Kidney (tissue), 13 donors: ENCODE measurements at regions not wholly inside any gene's neighbourhood (a gene's known extent, or its start where the extent isn't known, plus 50 kb on each side); places are given as distances from the start of the nearest gene placed in this dataset.

Source experiments
- DNase-seq, 5 donors: peaks; one replicate each; pipeline ENCODE4 v3.0.0-alpha.2; 2013 to 2020
- FAIRE-seq: peaks from 2 replicates; lab custom pipeline; 2012; peaks lifted over from hg19 to GRCh38; lab: Jason Lieb, UNC
- H3K27ac ChIP-seq, 2 donors: one replicate each; pipeline ENCODE4 v1.7.0; 2013; ENCODE audit warnings: low read depth in 2 of 2, low read length in 2 of 2, inconsistent platforms in 1 of 2
- H3K27me3 ChIP-seq: one replicate; pipeline ENCODE4 v1.7.1; 2013; ENCODE audit warnings: low read length, inconsistent platforms; ENCODE audit not compliant: control insufficient read depth, insufficient read depth
- H3K36me3 ChIP-seq, 3 donors: one replicate each; pipeline versions ENCODE4 v1.7.0 to v1.7.1; 2013; ENCODE audit warnings: low read length in 3 of 3, control low read depth in 1 of 3, inconsistent platforms in 1 of 3; ENCODE audit not compliant: insufficient read depth in 3 of 3, control insufficient read depth in 2 of 3
- H3K4me1 ChIP-seq, 3 donors: one replicate each; pipeline versions ENCODE4 v1.7.0 to v1.7.1; 2013; ENCODE audit warnings: low read length in 3 of 3, inconsistent platforms in 1 of 3, low read depth in 1 of 3; ENCODE audit not compliant: control insufficient read depth in 2 of 3, insufficient read depth in 2 of 3
- H3K4me3 ChIP-seq, 3 donors: one replicate each; pipeline versions ENCODE4 v1.7.0 to v1.8.1; 2013; ENCODE audit warnings: low read length in 3 of 3, control low read depth in 1 of 3, inconsistent platforms in 1 of 3
- H3K9ac ChIP-seq, 3 donors: one replicate each; pipeline versions ENCODE4 v1.7.0 to v1.7.1; 2013; ENCODE audit warnings: low read length in 3 of 3, control low read depth in 1 of 3, inconsistent platforms in 1 of 3
- H3K9me3 ChIP-seq, 3 donors: one replicate each; pipeline versions ENCODE4 v1.7.0 to v1.7.1; 2013; ENCODE audit warnings: low read length in 3 of 3, control low read depth in 1 of 3, inconsistent platforms in 1 of 3; ENCODE audit not compliant: control insufficient read depth in 2 of 3, insufficient read depth in 1 of 3
- CTCF ChIP-seq: IDR thresholded peaks from 3 replicates; pipeline ENCODE4 v1.5.1; 2012; ENCODE audit warnings: mild to moderate bottlenecking, moderate library complexity, borderline replicate concordance; ENCODE audit not compliant: insufficient read depth; ENCODE audit errors: extremely low read depth
- intact Hi-C: fragments of 100-400 bp; cut with DNase I; formaldehyde crosslinking; loops from one replicate; pipeline ENCODE4 v1.11.1; 2022
- donor health status: control.
- donor health status: control.
- donor health status: control.
- donor health status: control.
- donor health status: control.
- donor health status: DM: yes; HTN: yes; CAD: no.
- donor health status: Normal renal cell carcinoma (clear cell type).

GRCh38 chr2:22198381-22199283 is 1074.9 kb downstream of the TDRD15 start:
- intact Hi-C loops = no loop called here
- Histone ChIP-seq H3K27me3 (no peaks in the 10 kb centered on the region), H3K27ac (no peak overlapping the region), H3K4me3 (no peak overlapping the region), H3K9ac (no peak overlapping the region), H3K4me1 (no peaks in the 10 kb centered on the region), H3K9me3 (no peaks in the 10 kb centered on the region), H3K36me3 (no peaks in the 10 kb centered on the region)
- no peak for TF ChIP-seq CTCF
- DNase-seq (no peak), FAIRE-seq (no peak)

GRCh38 chr2:22199994-22200393 is 1076.2 kb downstream of the TDRD15 start:
- no peak overlapping the region for H3K27ac ChIP-seq
- H3K27me3 ChIP-seq = no peaks in the 10 kb centered on the region
- FAIRE-seq = no peak

GRCh38 chr2:22209545-22209944 is 1085.8 kb downstream of the TDRD15 start:
- Histone ChIP-seq H3K27ac (no peak overlapping the region), H3K9ac (no peak overlapping the region), H3K9me3 (no peaks in the 10 kb centered on the region), H3K36me3 (no peaks in the 10 kb centered on the region), H3K27me3 (no peaks in the 10 kb centered on the region), H3K4me3 (no peak overlapping the region), H3K4me1 (no peaks in the 10 kb centered on the region)
- TF ChIP-seq CTCF = no peak
- FAIRE-seq (no peak), DNase-seq (no peak)
- intact Hi-C loops = no loop called here

More at GRCh38 chr2:22199994-22200393, 1076.2 kb downstream of the TDRD15 start:
- Histone ChIP-seq H3K4me1 (no peaks in the 10 kb centered on the region), H3K9ac (no peak overlapping the region), H3K4me3 (no peak overlapping the region), H3K36me3 (no peaks in the 10 kb centered on the region), H3K9me3 (no peaks in the 10 kb centered on the region)
- intact Hi-C loops = no loop called here
- DNase-seq = no peak
- TF ChIP-seq CTCF = no peak

GRCh38 chr2:22213237-22213636 is 1089.5 kb downstream of the TDRD15 start:
- Histone ChIP-seq H3K4me3 (no peak overlapping the region), H3K9me3 (no peaks in the 10 kb centered on the region), H3K4me1 (no peaks in the 10 kb centered on the region), H3K27ac (no peak overlapping the region), H3K9ac (no peak overlapping the region), H3K27me3 (no peaks in the 10 kb centered on the region), H3K36me3 (no peaks in the 10 kb centered on the region)
- no peak for TF ChIP-seq CTCF
- no peak for FAIRE-seq
- DNase-seq = no peak
- intact Hi-C loops = no loop called here
